ENCODE measurements at regions not wholly inside any gene's neighbourhood (a gene's known extent, or its start where the extent isn't known, plus 50 kb on each side); places are given as distances from the start of the nearest gene placed in this dataset.

DNA sequence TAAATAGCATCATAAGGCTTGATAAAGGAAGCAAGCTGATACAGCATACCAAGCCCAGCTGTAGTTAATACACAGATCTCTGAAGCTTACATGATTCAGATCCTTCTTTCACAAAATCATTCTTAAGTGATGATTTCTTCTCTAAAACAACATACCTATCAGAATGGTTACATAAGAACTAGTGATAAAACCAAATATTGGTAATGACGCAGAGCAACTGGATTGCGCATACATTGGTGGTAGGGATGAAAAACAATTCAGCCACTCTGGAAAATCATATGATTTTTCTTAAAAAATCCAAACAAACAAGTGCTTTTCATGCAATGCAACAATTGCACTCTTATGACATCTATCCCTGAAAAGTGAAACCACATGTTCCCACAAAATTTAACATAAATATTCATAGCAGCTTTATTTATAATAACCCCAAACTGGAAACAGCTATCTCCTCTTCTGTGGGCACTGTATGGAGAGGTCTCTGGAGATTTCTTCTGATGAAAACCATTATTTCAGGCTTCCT lies 153.6 kb upstream of the DSEL start:
- DNase-seq, result no peak
- in situ Hi-C loops (cut with MboI; ENCODE audit: low pct_unique_long_range_greater_than_20kb, low sequenced_read_pairs), result no loop called here

DNA sequence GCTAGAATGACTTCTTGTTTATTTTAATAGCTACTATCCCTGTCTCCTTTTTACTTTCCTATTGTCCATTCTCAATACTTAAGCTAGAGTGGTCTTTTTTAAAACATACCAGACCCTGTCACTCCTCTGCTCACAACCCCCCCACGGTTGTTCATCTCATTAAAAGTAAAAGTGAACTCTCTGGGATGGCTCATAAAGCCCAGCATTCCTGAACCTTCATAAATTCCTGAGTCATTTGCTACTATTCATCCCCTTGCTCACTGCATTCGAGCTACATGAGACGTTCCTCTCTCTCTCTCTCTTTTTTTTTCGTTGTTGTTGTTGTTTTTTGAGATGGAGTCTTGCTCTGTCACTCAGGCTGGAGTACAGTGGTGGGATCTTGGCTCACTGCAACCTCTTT lies 148.7 kb upstream of the DSEL start:
- in situ Hi-C loops (cut with MboI; ENCODE audit: low pct_unique_long_range_greater_than_20kb, low sequenced_read_pairs), result no loop called here
- DNase-seq, result no peak

DNA sequence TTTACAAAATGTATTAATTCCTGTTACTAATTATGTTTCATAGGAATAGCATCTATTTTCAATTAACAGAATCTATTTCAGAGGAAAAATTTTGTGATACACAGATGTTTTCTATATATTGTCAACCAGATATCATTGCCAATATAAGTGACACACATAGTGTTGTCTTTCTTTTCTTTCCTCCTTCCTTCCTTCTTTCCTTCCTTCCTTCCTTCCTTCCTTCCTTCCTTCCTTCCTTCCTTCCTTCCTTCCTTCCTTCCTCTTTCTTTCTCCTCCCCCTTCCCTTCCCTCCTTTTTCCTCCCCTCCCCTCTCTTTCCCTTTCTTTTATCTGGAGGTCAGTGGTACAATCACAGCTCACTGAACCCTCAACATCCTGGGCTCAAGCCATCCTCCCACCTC lies 146.5 kb upstream of the DSEL start:
- DNase-seq, result no peak
- in situ Hi-C loops (cut with MboI; ENCODE audit: low pct_unique_long_range_greater_than_20kb, low sequenced_read_pairs), result no loop called here

DNA sequence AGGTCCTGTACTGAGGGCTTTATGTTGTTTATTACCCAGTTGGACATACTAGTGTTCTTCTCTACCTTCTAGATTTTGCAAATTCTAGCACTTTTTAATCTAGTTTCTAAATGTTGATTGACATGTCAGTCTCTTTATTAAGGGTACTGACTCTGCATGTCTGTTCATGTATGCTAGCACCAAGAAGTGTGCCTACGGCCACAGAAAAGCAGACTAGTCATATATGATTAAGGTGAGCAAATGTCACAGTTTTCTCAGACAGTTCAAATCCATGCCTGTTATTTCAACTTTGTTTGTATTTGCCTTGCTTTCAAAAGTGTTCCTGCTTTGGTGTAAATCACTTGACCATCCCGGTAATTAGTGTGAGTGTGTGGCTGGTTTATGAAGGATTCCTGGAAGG lies 145.0 kb upstream of the DSEL start:
- DNase-seq, result no peak
- in situ Hi-C loops (cut with MboI; ENCODE audit: low pct_unique_long_range_greater_than_20kb, low sequenced_read_pairs), result no loop called here

DNA sequence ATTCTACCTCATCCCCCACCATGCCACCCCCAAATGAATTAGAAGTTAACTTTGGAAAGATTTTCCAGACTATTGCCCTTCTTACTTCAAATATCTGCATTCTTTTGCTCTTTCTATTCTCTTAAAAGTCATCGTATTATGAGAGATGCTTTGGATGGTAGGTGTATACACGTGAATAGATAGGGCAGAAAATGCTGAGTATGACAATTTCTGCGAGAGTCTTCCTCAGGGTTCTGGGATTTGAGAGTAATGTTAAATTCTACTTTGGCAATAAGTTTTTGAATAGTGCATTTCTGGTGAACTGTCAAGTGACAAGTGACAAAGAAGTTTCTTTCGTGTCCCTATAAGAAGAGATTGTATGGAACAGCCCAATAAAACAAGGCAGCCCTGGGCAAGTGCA lies 137.6 kb upstream of the DSEL start:
- DNase-seq, result no peak
- in situ Hi-C loops (cut with MboI; ENCODE audit: low pct_unique_long_range_greater_than_20kb, low sequenced_read_pairs), result no loop called here

DNA sequence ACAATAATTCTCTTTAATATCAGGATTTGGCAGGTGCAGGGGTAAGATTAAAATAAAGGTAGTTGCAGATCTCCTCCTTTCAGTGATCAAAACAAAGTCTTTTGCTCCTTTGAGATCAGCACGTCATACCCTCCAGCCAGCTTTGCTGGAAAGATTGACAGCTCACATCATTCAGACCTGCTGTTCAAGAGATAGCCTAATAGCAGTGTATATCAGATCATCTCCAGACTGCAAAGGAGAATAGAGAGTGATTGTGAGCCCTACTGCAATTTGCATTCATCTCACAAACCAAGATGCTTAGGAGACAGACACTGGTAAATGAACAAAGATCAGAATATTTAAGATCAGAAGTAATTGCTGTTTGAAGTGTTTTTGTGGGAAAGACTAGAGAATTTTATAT lies 135.8 kb upstream of the DSEL start:
- DNase-seq, result no peak
- in situ Hi-C loops (cut with MboI; ENCODE audit: low pct_unique_long_range_greater_than_20kb, low sequenced_read_pairs), result no loop called here

DNA sequence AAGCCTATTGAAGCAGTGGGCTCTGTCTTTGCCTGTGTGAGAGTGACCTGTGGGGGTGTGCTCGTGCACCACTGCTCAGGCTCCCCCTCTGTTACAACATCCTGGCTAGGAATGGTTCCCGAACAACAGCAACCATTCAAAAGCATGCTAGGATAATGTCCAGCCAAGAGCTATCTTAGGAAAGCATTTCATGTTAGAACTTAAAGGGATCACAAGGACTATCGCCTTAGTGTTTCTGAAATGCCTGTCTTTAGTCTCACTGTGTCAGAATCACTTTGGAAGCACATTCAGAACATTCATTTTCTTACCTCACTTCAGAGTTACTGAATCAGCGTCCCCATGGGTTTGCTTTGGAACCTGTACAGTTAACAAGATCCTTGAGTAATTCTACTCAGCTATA lies 134.9 kb upstream of the DSEL start:
- DNase-seq, result no peak
- in situ Hi-C loops (cut with MboI; ENCODE audit: low pct_unique_long_range_greater_than_20kb, low sequenced_read_pairs), result no loop called here

DNA sequence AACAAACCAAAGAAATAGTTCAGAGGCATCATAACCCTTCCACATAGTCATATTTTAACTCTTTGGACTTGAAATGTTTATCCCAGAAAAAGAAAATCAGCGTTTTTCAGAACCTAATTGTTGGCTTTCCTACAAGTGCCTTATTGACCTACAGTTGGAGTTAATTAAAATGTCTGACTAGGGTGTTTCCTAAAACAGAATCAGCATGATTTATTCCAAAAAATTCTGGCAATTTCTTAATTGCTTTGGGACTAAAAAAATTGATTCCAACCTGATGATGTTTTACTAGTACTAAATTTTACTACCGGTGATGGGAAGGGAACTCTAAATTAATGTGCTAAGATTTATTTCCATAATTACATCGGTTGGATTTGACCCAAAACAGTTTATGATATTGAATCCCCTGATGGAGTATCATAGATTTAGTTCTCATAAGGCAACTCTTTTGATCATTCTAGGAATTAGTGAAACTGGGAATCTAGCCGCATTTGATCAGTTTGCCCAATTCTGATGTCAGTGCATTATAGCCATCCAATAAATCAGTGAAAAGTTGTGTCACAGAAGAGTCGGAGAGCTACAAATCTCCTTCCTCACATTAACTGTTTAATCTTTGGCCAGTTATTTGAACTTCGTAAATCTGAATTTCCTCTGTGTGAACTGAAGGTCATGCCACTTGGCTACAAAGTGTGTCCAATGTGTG lies 134.3 kb upstream of the DSEL start:
- no peak for DNase-seq

DNA sequence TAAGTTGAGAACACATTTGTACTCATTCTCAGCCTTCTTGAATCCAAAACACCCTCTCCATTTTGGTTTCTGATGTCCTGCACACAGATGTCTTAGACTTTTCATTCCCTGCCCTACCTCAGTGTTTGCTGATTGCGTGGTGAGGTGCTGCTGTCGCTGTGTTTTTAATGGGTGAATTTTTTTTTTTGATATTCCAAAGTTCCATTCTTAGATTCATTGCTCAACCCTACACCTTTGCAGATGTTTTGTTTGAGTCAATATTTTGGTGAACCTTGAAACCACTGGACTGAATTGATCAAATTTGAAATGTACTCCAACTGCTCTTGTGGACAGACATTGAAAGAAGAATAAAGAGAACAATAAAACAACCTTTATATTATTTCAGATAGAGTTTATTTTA lies 130.4 kb upstream of the DSEL start:
- in situ Hi-C loops (cut with MboI; ENCODE audit: low pct_unique_long_range_greater_than_20kb, low sequenced_read_pairs), result no loop called here

More for the DNA sequence above, 134.3 kb upstream of the DSEL start:
- in situ Hi-C loops (cut with MboI; ENCODE audit: low pct_unique_long_range_greater_than_20kb, low sequenced_read_pairs), result no loop called here

DNA sequence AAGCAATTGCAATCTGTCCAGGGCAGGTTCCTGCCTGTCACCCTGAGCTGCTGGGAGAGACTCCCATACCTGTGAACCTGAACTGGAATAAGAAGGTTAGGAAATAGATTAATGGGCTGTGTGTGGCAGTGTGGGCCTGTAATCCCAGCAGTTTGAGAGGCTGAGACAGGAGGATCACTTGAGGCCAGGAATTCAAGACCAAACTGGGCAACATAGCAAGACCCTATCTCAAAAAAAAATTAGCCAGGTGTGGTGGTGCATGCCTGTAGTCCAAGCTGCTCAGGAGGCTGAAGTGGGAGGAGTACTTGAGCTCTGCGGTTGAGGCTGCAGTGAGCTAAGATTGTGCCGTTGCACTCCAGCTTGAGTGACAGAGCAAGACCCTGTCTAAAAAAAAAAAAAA lies 127.7 kb upstream of the DSEL start:
- DNase-seq, result no peak
- in situ Hi-C loops (cut with MboI; ENCODE audit: low pct_unique_long_range_greater_than_20kb, low sequenced_read_pairs), result no loop called here

More for the DNA sequence above, 130.4 kb upstream of the DSEL start:
- no peak for DNase-seq

DNA sequence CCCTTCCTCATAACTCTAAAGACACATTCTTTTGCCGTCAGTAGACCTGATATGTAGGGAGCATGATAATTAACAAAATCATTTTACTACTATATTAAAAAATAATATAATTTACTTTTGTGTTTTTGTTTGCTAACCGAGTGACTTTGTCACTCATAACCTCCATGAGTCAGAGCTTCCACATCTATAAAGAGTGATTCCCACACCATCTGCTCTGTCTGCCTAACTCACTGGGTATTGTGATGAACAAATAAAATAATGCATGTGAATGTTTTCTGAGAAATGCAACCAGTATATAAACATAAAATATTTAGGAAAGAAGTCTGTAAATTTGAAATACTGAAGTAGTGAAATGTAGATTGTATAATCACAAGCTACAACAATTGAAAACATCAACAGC lies 123.4 kb upstream of the DSEL start:
- no peak for DNase-seq
- in situ Hi-C loops (cut with MboI; ENCODE audit: low pct_unique_long_range_greater_than_20kb, low sequenced_read_pairs), result no loop called here

DNA sequence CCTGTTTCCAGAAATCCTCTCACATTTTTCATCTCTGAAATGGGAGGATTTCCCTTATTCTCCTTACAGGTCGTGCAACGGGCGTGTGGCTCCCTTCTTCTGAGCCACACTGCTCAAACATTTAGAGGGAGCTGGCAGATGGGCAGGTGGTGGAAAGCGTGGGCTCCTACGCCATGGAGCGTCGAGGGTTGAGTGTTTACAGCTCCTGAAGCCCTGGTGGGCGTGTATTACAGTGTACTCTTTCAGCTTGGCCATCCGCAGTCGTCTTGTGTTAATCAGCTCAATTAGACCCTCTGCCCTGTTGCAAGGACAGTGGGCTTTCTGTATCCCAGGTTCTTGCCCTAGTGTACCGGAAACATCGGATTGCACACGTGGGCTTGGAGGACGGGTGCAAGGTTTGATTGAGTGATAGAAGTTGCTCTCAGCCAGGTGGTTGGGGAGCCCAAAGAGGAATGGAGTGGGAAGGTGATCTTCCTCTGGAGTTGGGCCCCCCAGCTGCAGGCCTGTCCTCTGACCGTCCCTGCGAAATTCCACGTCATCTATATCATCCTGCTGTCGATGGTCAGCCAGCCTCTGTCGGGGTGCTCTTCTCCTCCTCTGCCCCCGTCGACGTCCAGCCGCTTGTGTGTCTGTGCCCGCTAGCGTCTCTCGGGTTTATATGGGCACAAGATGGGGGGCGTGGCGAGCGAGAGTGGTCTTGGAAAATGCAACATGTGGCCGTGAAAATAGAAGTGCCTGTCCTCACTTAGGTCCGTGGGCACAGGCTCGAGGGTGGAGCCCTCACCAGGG lies 120.3 kb upstream of the DSEL start:
- in situ Hi-C loops (cut with MboI; ENCODE audit: low pct_unique_long_range_greater_than_20kb, low sequenced_read_pairs), result no loop called here
- DNase-seq, result no peak

DNA sequence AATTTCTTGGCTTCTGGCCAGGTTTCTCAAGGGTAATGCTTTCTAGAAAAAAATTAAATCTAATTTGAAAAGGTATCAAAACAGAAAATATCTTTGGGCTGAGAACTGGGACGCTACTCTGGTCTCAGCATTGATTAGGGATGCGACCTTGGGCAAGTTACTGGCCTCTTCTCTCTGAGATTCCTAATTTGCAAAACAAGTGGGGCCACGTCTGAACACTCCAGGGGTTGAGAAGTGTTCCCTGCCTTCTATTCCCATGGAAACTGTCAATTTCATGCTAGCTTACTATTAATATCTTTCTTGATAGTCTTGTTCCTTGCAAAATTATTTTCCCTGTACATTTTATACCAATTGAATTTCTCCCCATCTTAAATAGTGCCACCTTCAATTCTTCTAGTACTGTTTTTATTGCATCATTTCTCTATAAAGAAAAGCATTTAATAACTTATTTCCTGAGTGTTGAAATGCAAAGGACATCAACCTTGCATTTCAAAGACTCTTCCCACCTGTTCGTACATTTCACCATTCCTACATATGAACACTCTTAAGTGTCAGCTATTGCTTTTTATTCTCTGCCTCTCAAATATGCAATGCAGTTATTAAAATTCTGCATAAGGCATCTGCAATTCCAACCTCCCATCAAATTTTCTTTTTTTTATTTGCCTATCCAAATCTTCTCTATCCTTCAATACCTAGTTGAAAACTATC lies 118.3 kb upstream of the DSEL start:
- DNase-seq, result no peak
- in situ Hi-C loops (cut with MboI; ENCODE audit: low pct_unique_long_range_greater_than_20kb, low sequenced_read_pairs), result no loop called here

DNA sequence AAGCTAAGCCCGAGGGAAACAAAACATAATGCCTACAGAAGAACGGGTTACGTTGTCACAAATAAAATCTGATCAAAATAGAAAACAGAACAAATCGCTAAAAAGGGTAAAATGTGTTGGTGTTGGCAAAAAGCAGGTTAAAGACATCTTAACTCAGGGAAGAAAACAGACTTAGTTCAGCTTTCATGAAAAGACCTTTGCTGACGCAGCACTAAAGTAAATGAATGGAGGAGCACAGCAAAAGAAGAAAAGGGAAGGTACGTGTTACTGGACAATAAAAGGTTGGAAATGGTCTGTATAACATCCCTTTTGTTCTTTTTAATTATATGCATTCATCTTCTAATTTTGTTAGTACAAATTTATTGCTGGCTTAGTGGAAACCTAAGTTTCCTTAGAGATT lies 117.4 kb upstream of the DSEL start:
- no peak for DNase-seq
- in situ Hi-C loops (cut with MboI; ENCODE audit: low pct_unique_long_range_greater_than_20kb, low sequenced_read_pairs), result no loop called here

DNA sequence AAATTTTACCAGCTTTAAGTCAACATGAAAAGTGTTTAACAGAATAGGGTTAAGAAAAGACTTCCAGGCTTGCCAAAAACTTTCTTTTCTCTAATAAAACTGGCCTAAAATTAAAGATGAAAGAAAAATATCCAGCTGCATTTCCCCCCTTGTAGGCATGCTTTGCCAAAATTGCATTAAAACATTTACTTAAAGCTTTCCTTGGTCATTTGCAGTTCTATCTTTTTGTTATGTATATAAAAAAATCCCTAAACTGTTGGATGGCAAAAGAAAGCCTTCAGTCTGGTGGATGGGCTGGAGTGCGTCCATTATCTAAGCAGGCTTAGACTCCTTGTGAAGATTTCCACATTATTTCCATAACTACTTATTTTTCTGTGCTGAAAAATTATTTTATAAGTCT lies 105.4 kb upstream of the DSEL start:
- in situ Hi-C loops (cut with MboI; ENCODE audit: low pct_unique_long_range_greater_than_20kb, low sequenced_read_pairs), result no loop called here
- no peak for DNase-seq

DNA sequence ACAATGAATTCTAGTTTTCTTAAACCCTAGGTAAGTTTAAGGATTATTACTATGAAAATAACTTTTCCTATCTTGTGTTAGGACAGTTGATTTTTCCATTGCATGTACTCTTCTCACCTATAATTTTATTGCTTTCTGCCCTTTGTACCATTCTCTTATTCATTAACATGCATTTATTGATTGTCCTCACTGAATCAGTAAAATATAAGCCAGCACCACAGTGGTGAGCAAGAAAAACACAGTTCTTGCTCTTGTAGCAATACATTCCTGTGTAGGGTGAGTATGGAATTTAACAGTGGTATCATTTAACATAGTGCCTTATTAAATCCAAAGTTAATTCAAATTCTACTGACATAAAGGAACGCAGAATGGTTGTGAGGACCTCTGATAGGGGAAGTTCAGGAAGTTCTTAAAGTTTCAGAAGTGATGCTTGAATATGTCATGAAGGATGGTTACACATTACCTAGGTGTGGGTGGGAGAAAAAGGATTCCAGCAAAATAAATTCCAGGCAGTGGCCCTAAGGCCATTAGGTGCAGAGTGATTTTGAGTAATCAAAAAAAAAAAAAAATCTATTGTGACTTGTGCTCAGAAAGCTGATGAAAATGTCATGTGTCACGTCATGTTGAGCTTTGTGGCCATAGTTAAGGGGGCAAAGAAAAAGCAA lies 104.7 kb upstream of the DSEL start:
- in situ Hi-C loops (cut with MboI; ENCODE audit: low pct_unique_long_range_greater_than_20kb, low sequenced_read_pairs), result no loop called here
- DNase-seq, result no peak

DNA sequence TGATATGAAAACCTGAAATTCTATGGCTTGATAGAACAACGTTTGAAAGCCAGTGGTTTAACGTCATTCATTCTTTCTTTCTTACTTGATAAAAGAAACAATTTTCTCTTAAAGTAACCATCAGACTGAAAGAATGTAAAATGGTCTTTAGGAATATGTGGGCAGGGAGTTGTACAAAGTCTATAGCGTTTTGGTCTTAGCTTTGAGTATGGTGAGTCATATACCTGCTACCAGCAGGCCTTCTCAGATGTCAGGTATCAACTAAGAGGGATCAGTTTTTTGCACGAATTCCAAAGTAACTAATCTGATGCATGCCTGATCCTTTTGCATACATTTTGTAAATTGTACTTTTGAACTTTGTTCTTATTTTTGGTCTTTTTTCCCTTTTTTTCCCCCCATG lies 101.5 kb upstream of the DSEL start:
- DNase-seq, result no peak
- in situ Hi-C loops (cut with MboI; ENCODE audit: low pct_unique_long_range_greater_than_20kb, low sequenced_read_pairs), result no loop called here

DNA sequence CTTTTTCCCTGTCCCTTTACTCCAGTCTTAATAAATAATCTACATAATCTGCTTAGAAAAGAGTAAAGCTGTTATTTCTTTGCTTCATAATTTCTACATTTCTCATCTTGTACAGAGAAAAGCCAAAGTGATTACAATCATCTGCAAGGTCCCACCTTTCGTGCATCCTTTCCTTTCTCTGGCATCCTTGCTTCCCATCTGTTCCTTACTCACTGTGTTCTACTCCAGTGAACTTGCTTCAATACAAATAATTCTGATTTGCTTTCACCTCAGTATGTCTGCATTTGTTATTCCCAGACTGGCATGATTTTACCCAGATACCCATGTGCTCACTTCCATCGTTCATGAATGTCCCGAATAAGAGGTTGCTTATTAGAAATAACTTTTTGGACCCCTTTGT lies 99.4 kb upstream of the DSEL start:
- DNase-seq, result no peak

DNA sequence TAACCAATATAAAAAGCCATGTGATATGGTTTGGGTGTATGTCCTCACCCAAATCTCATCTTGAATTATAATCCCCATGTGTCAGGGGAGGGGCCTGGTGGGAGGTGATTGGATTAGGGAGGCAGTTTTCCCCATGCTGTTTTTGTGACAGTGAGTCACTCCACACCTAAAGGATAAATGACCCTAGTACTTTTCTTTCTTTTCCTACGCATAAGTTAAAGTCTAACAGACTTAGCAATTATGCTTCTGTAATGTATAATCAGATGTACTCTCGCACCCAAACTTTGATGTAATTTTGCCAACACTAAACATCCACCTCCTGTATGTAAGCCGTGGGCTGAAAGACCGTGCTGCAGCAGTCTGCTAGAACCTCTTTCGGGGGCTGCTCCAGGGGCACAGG lies 97.2 kb upstream of the DSEL start:
- in situ Hi-C loops (cut with MboI; ENCODE audit: low pct_unique_long_range_greater_than_20kb, low sequenced_read_pairs), result no loop called here

More for the DNA sequence above, 99.4 kb upstream of the DSEL start:
- in situ Hi-C loops (cut with MboI; ENCODE audit: low pct_unique_long_range_greater_than_20kb, low sequenced_read_pairs), result no loop called here

DNA sequence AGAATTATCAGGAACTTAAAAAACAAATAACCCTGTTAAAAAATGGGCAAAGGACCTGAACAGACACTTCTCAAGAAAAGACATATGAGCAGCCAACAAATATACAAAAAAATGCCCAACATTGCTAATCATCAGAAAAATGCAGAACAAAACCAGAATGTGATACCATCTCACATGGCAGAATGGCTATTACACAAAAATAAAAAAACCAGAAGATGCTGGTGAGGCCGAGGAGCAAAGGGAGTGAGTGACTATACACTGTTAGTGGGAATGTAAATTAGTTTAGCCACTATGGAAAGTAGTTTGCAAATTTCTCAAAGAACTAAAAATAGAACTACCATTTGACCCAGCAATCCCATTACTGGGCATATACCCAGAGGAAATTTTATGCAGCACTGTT lies 95.8 kb upstream of the DSEL start:
- in situ Hi-C loops (cut with MboI; ENCODE audit: low pct_unique_long_range_greater_than_20kb, low sequenced_read_pairs), result no loop called here
- no peak for DNase-seq

More for the DNA sequence above, 97.2 kb upstream of the DSEL start:
- DNase-seq, result no peak
